ENCODE measurements at regions not wholly inside any gene's neighbourhood (a gene's known extent, or its start where the extent isn't known, plus 50 kb on each side); places are given as distances from the start of the nearest gene placed in this dataset.
"Not testable (repeated sequence)": the region's sequence is repeated elsewhere in the genome, so short reads cannot be mapped to it uniquely, and the experiment has no call there.

DNA sequence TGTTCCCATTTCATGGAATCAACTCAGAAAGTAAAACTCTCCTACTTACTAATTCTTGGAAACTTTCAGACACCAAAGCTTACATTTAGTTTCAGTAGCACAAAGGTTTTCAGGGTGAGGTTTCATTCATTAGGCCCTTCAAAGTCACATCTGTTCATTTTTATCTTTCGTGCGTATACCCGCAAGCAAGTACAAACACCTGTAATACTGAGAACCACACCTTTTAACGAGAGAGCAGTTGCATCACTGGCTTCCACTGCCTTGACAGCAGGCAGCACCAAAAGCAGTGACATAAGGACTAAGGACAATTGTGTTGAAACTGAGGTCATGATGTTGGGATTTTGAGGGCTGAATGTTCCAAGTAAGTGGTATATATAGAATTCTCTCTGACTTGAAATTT lies 60.5 kb downstream of the GOLGA6L22 start:
- not testable (repeated sequence) for H3K27ac ChIP-seq (ENCODE audit: low read length); H3K9me3 ChIP-seq (ENCODE audit: insufficient read depth, low read length); H3K4me1 ChIP-seq (ENCODE audit: low read length); H4K20me1 ChIP-seq (ENCODE audit: insufficient read depth, low read length); H3K9ac ChIP-seq (ENCODE audit: low read length); H3K4me3 ChIP-seq (ENCODE audit: low read length); H3K36me3 ChIP-seq (replicated peaks; ENCODE audit: low read depth, low read length); H3K4me2 ChIP-seq (ENCODE audit: low read length); H3K27me3 ChIP-seq (ENCODE audit: low read depth, low read length); H3K79me2 ChIP-seq (ENCODE audit: low read length); H2AFZ ChIP-seq (ENCODE audit: low read depth, low read length)

DNA sequence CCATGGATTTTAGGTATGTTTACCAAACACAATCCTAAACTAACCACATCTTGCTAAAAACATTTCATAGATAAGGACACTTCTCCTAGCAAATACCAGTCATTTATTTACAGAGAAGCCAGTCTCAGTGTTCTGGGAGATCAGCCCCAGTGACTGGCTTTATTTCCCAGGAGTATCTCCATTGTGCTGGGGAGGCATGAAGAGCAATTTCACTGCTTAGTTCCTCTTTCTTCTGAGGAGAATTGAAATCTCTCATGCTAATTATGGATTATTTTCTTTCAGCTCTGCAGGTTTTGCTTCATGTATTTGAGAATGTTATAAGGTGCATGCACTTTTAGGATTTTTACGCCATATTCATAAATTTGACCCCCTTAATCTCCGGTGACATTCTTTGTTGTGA lies 67.8 kb downstream of the GOLGA6L22 start:
- H3K36me3 ChIP-seq (replicated peaks; ENCODE audit: low read depth, low read length); H3K27me3 ChIP-seq (ENCODE audit: low read depth, low read length); H3K4me1 ChIP-seq (ENCODE audit: low read length); H3K27ac ChIP-seq (ENCODE audit: low read length); H3K4me2 ChIP-seq (ENCODE audit: low read length); H3K79me2 ChIP-seq (ENCODE audit: low read length); H3K9me3 ChIP-seq (ENCODE audit: insufficient read depth, low read length); H3K4me3 ChIP-seq (ENCODE audit: low read length); H3K9ac ChIP-seq (ENCODE audit: low read length); H4K20me1 ChIP-seq (ENCODE audit: insufficient read depth, low read length); H2AFZ ChIP-seq (ENCODE audit: low read depth, low read length): not testable (repeated sequence)

DNA sequence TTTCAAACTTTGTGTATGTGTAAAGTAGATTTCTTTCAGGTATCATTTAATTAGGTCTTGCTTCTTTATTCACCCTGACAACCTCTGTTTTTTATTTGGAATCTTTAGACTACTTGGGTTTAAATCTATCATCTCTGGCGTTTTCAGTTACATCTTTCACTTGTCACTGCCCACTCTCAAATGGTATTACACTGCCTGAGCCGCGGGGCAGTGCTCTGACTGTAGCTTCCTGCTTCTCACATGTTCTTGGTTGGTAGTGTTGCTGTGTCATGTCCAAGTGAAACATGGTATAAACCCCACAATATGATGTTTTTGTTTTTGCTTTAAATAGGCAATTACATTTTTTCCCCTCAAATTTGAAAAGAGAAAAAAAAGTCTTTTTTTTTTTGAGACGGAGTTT lies 68.3 kb downstream of the GOLGA6L22 start:
- H3K4me3 ChIP-seq (ENCODE audit: low read length); H4K20me1 ChIP-seq (ENCODE audit: insufficient read depth, low read length); H3K27me3 ChIP-seq (ENCODE audit: low read depth, low read length); H2AFZ ChIP-seq (ENCODE audit: low read depth, low read length); H3K9ac ChIP-seq (ENCODE audit: low read length); H3K79me2 ChIP-seq (ENCODE audit: low read length); H3K36me3 ChIP-seq (replicated peaks; ENCODE audit: low read depth, low read length); H3K4me2 ChIP-seq (ENCODE audit: low read length); H3K9me3 ChIP-seq (ENCODE audit: insufficient read depth, low read length); H3K4me1 ChIP-seq (ENCODE audit: low read length); H3K27ac ChIP-seq (ENCODE audit: low read length): not testable (repeated sequence)

DNA sequence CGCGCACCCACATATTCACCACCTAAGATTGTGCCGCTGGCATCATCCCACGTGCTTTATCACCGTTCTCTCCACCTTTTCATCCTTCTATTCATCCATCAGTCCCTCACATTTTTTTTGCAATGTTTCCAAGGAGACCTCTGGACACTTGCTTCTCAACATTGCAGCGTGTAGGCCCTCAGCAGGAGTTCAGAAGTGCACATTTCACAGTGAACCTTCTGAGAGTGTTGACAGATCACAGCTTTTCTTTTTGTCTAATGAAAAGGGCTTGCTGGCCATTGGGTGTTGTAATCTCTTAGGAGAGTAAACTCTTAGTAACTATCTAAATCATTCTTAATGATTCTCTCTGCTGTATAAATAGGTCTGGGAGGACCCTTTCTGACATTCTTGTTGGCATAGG lies 70.5 kb downstream of the GOLGA6L22 start:
- not testable (repeated sequence) for H3K36me3 ChIP-seq (replicated peaks; ENCODE audit: low read depth, low read length); H2AFZ ChIP-seq (ENCODE audit: low read depth, low read length); H3K4me2 ChIP-seq (ENCODE audit: low read length); H3K27ac ChIP-seq (ENCODE audit: low read length); H3K79me2 ChIP-seq (ENCODE audit: low read length); H4K20me1 ChIP-seq (ENCODE audit: insufficient read depth, low read length); H3K27me3 ChIP-seq (ENCODE audit: low read depth, low read length); H3K9ac ChIP-seq (ENCODE audit: low read length); H3K4me1 ChIP-seq (ENCODE audit: low read length); H3K4me3 ChIP-seq (ENCODE audit: low read length); H3K9me3 ChIP-seq (ENCODE audit: insufficient read depth, low read length)

GRCh38 chr15:22559701-22560100 lies 101.0 kb downstream of the GOLGA6L22 start:
- not testable (repeated sequence) for H2AFZ ChIP-seq (ENCODE audit: low read depth, low read length); H3K9ac ChIP-seq (ENCODE audit: low read length); H3K36me3 ChIP-seq (replicated peaks; ENCODE audit: low read depth, low read length); H3K9me3 ChIP-seq (ENCODE audit: insufficient read depth, low read length); H3K79me2 ChIP-seq (ENCODE audit: low read length); H3K4me3 ChIP-seq (ENCODE audit: low read length); H3K27me3 ChIP-seq (ENCODE audit: low read depth, low read length); H4K20me1 ChIP-seq (ENCODE audit: insufficient read depth, low read length); H3K4me1 ChIP-seq (ENCODE audit: low read length); H3K27ac ChIP-seq (ENCODE audit: low read length); H3K4me2 ChIP-seq (ENCODE audit: low read length)

GRCh38 chr15:22561716-22562115 lies 103.0 kb downstream of the GOLGA6L22 start:
- not testable (repeated sequence) for H4K20me1 ChIP-seq (ENCODE audit: insufficient read depth, low read length); H3K4me3 ChIP-seq (ENCODE audit: low read length); H3K4me2 ChIP-seq (ENCODE audit: low read length); H2AFZ ChIP-seq (ENCODE audit: low read depth, low read length); H3K27me3 ChIP-seq (ENCODE audit: low read depth, low read length); H3K36me3 ChIP-seq (replicated peaks; ENCODE audit: low read depth, low read length); H3K4me1 ChIP-seq (ENCODE audit: low read length); H3K79me2 ChIP-seq (ENCODE audit: low read length); H3K9ac ChIP-seq (ENCODE audit: low read length); H3K27ac ChIP-seq (ENCODE audit: low read length); H3K9me3 ChIP-seq (ENCODE audit: insufficient read depth, low read length)

DNA sequence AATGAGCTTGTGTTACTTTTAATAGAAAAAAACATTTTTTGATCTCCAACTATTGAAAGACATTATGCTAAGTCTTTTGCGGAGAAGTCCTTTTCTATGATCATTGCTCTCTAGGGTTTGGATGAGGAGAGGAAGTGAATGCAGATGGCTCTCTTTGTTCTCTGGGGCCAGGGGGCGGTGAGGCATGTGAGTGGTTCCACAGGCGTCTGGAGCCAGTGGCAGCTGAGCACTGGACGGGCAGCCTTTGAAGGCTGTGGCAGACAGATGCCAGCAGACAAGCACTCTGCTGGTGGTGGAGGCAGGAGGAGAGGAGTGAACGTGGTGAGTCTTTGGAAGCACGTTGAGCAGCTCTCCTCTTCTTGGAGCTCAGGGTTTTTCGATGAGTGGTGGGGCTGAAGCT lies 107.8 kb downstream of the GOLGA6L22 start:
- not testable (repeated sequence) for H3K4me2 ChIP-seq (ENCODE audit: low read length); H3K79me2 ChIP-seq (ENCODE audit: low read length)

DNA sequence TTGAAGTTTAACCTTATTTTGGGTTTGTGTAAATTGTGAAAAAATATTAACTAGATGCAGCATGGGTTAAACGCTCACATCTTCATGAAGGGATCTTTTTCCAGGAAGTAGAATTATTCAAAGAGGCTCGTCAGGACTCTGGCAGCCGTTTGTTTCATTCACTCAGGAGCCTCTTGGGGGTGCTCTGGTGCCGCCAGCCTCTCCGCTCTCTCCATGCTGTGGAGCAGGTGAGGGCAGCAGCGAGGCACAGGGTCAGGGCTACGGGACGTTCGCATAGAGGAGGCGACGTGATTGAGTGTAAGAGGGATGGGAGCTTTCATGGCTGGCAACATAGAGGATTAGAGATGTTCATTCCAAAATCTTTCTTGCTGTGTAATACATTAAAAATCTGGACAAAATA lies 110.8 kb downstream of the GOLGA6L22 start:
- H3K4me1 ChIP-seq (ENCODE audit: low read length); H3K27me3 ChIP-seq (ENCODE audit: low read depth, low read length); H3K9me3 ChIP-seq (ENCODE audit: insufficient read depth, low read length): not testable (repeated sequence)

More for the DNA sequence above, 107.8 kb downstream of the GOLGA6L22 start:
- not testable (repeated sequence) for H3K4me3 ChIP-seq (ENCODE audit: low read length); H4K20me1 ChIP-seq (ENCODE audit: insufficient read depth, low read length); H3K27ac ChIP-seq (ENCODE audit: low read length); H3K36me3 ChIP-seq (replicated peaks; ENCODE audit: low read depth, low read length); H3K9me3 ChIP-seq (ENCODE audit: insufficient read depth, low read length); H3K27me3 ChIP-seq (ENCODE audit: low read depth, low read length); H3K4me1 ChIP-seq (ENCODE audit: low read length); H3K9ac ChIP-seq (ENCODE audit: low read length); H2AFZ ChIP-seq (ENCODE audit: low read depth, low read length)

GRCh38 chr15:22572152-22572735 lies 113.5 kb downstream of the GOLGA6L22 start:
- not testable (repeated sequence) for H3K36me3 ChIP-seq (replicated peaks; ENCODE audit: low read depth, low read length); H4K20me1 ChIP-seq (ENCODE audit: insufficient read depth, low read length); H3K4me2 ChIP-seq (ENCODE audit: low read length)

More for the DNA sequence above, 110.8 kb downstream of the GOLGA6L22 start:
- not testable (repeated sequence) for H4K20me1 ChIP-seq (ENCODE audit: insufficient read depth, low read length); H3K36me3 ChIP-seq (replicated peaks; ENCODE audit: low read depth, low read length); H3K4me3 ChIP-seq (ENCODE audit: low read length); H3K4me2 ChIP-seq (ENCODE audit: low read length); H3K9ac ChIP-seq (ENCODE audit: low read length); H2AFZ ChIP-seq (ENCODE audit: low read depth, low read length); H3K27ac ChIP-seq (ENCODE audit: low read length); H3K79me2 ChIP-seq (ENCODE audit: low read length)

GRCh38 chr15:22572792-22573191 lies 114.1 kb downstream of the GOLGA6L22 start:
- H3K4me3 ChIP-seq (ENCODE audit: low read length); H3K27me3 ChIP-seq (ENCODE audit: low read depth, low read length); H4K20me1 ChIP-seq (ENCODE audit: insufficient read depth, low read length); H3K4me2 ChIP-seq (ENCODE audit: low read length); H3K4me1 ChIP-seq (ENCODE audit: low read length); H2AFZ ChIP-seq (ENCODE audit: low read depth, low read length); H3K36me3 ChIP-seq (replicated peaks; ENCODE audit: low read depth, low read length); H3K9me3 ChIP-seq (ENCODE audit: insufficient read depth, low read length); H3K9ac ChIP-seq (ENCODE audit: low read length); H3K27ac ChIP-seq (ENCODE audit: low read length); H3K79me2 ChIP-seq (ENCODE audit: low read length): not testable (repeated sequence)

More at GRCh38 chr15:22572152-22572735, 113.5 kb downstream of the GOLGA6L22 start:
- H2AFZ ChIP-seq (ENCODE audit: low read depth, low read length); H3K27ac ChIP-seq (ENCODE audit: low read length); H3K79me2 ChIP-seq (ENCODE audit: low read length); H3K4me1 ChIP-seq (ENCODE audit: low read length); H3K4me3 ChIP-seq (ENCODE audit: low read length); H3K9ac ChIP-seq (ENCODE audit: low read length); H3K9me3 ChIP-seq (ENCODE audit: insufficient read depth, low read length); H3K27me3 ChIP-seq (ENCODE audit: low read depth, low read length): not testable (repeated sequence)
